Adrenal gland (tissue), 9 donors: ENCODE measurements at regions not wholly inside any gene's neighbourhood (a gene's known extent, or its start where the extent isn't known, plus 50 kb on each side); places are given as distances from the start of the nearest gene placed in this dataset.

ENCODE experiments used
- DNase-seq, 7 donors: peaks; one replicate each; pipeline ENCODE4 v3.0.0-alpha.2; 2019 to 2020
- H3K27ac ChIP-seq, 5 donors: fragments of 200-600 bp; sonication (generic) in 4 of 5; 1 replicate in 3 of 5; 2 replicates in 2 of 5; pipeline versions ENCODE4 v1.5.1 to v1.8.0; 2016 to 2020; ENCODE audit warnings: mild to moderate bottlenecking in 1 of 5
- H3K27me3 ChIP-seq: fragments of 200-600 bp; 2 replicates; pipeline ENCODE4 v1.8.0; 2021
- H3K36me3 ChIP-seq, 2 donors: fragments of 200-600 bp; replicated peaks in 1 of 2; 1 replicate in 1 of 2; 2 replicates in 1 of 2; pipeline versions ENCODE4 v1.5.1 to v1.8.0; 2018 to 2022
- H3K4me1 ChIP-seq, 2 donors: fragments of 200-600 bp; replicated peaks in 1 of 2; 1 replicate in 1 of 2; 2 replicates in 1 of 2; pipeline versions ENCODE4 v1.5.1 to v1.8.0; 2018 to 2021
- H3K4me3 ChIP-seq, 4 donors: fragments of 200-600 bp; sonication (generic) in 3 of 4; one replicate each; pipeline ENCODE4 v1.5.1; 2016 to 2018
- H3K9me3 ChIP-seq, 3 donors: fragments of 200-600 bp; sonication (generic) in 1 of 3; replicated peaks in 1 of 3; 1 replicate in 2 of 3; 2 replicates in 1 of 3; pipeline versions ENCODE4 v1.5.1 to v1.8.0; 2016 to 2021
- CTCF ChIP-seq, 6 experiments: fragments of 450-650 bp in 4 of 6; fragments of 200-600 bp in 2 of 6; sonication (generic) in 1 of 6; IDR thresholded peaks; 1 replicate in 5 of 6; 2 replicates in 1 of 6; pipeline versions ENCODE4 v1.5.1 to v1.8.0; 2016 to 2021; ENCODE audit warnings: antibody characterized with exemption in 6 of 6, mild to moderate bottlenecking in 2 of 6, moderate library complexity in 1 of 6
- POLR2A ChIP-seq, 2 donors: fragments of 450-650 bp; IDR thresholded peaks; one replicate each; pipeline ENCODE4 v1.6.1; 2017; ENCODE audit warnings: antibody characterized with exemption in 2 of 2, mild to moderate bottlenecking in 2 of 2, moderate library complexity in 1 of 2
- WGBS, 4 donors: extraction: QIAGEN DNeasy Blood & Tissue Kit in 2 of 4; methylation state at CpG; one replicate each; pipeline versions ENCODE4 v1.1.5 to v1.1.7; 2013 to 2017; 5-methylcytosine and 5-hydroxymethylcytosine counted together
- intact Hi-C, 2 donors: fragments of 100-400 bp; cut with DNase I; formaldehyde crosslinking; loops; one replicate each; pipeline versions ENCODE4 v1.14.1 to v1.15.0; 2022 to 2023
- donor health status: healthy with polysubstance abuse.
- donor health status: Bipolar disorder and iron deficiency.
- donor health status: DM: yes; HTN: yes; CAD: no.
- donor health status: DM: no; HTN: no; CAD: no.
- donor health status: DM: no; HTN: no; CAD: no.

GRCh38 chr20:40922865-40923264 is 105.8 kb upstream of the TOP1 start:
- TF ChIP-seq CTCF (IDR thresholded peaks at IDR 0.05), result no peak
- TF ChIP-seq POLR2A (IDR thresholded peaks at IDR 0.05), result no peak
- Histone ChIP-seq H3K27ac (no peak overlapping the region), H3K27me3 (no peaks in the 10 kb centered on the region), H3K36me3 (no peaks in the 10 kb centered on the region), H3K4me3 (no peak overlapping the region), H3K9me3 (no peaks in the 10 kb centered on the region), H3K4me1 (no peaks in the 10 kb centered on the region)
- no peak for DNase-seq
- WGBS, 4 donors, result 69 to 81% (median 75%) methylated on average over 3 of the region's 3 CpGs
- intact Hi-C loops, result no loop called here

- intact Hi-C loops, result no loop called here
- WGBS, 4 donors, result 56 to 66% (median 60%) methylated on average over 4 of the region's 4 CpGs
- H3K36me3 ChIP-seq, result no peaks in the 10 kb centered on the region
- no peaks in the 10 kb centered on the region for H3K27me3 ChIP-seq
- no peak overlapping the region for H3K27ac ChIP-seq
- H3K4me3 ChIP-seq, result no peak overlapping the region
- TF ChIP-seq POLR2A (IDR thresholded peaks at IDR 0.05), result no peak
- no peak for TF ChIP-seq CTCF (IDR thresholded peaks at IDR 0.05)
- no peaks in the 10 kb centered on the region for H3K9me3 ChIP-seq
- no peaks in the 10 kb centered on the region for H3K4me1 ChIP-seq
- no peak for DNase-seq
Observed at GRCh38 chr20:40925829-40926510, 102.7 kb upstream of the TOP1 start.

- intact Hi-C loops, result no loop called here
- 91 to 93% (median 92%) methylated on average over 2 of the region's 2 CpGs for WGBS, 4 donors
- Histone ChIP-seq H3K4me3 (no peak overlapping the region), H3K27me3 (no peaks in the 10 kb centered on the region), H3K27ac (no peak overlapping the region), H3K4me1 (no peaks in the 10 kb centered on the region), H3K36me3 (no peaks in the 10 kb centered on the region), H3K9me3 (no peaks in the 10 kb centered on the region)
- DNase-seq, result no peak
- TF ChIP-seq POLR2A (IDR thresholded peaks at IDR 0.05), result no peak
- no peak for TF ChIP-seq CTCF (IDR thresholded peaks at IDR 0.05)
Observed at GRCh38 chr20:40926928-40927327, 101.7 kb upstream of the TOP1 start.

- WGBS, 4 donors, result 54 to 92% (median 86%) methylated on average over 1 of the region's 1 CpG; no CpG with 5 or more reads in 1 of the 4 donors
- Histone ChIP-seq H3K27me3 (no peaks in the 10 kb centered on the region), H3K9me3 (no peaks in the 10 kb centered on the region), H3K4me3 (no peak overlapping the region), H3K27ac (no peak overlapping the region), H3K4me1 (no peaks in the 10 kb centered on the region), H3K36me3 (no peaks in the 10 kb centered on the region)
- TF ChIP-seq POLR2A (IDR thresholded peaks at IDR 0.05) (no peak), CTCF (IDR thresholded peaks at IDR 0.05) (no peak)
- intact Hi-C loops, result no loop called here
- DNase-seq, result no peak
Observed at GRCh38 chr20:40930561-40930960, 98.1 kb upstream of the TOP1 start.
